ENCODE measurements at regions not wholly inside any gene's neighbourhood (a gene's known extent, or its start where the extent isn't known, plus 50 kb on each side); places are given as distances from the start of the nearest gene placed in this dataset.

DNA sequence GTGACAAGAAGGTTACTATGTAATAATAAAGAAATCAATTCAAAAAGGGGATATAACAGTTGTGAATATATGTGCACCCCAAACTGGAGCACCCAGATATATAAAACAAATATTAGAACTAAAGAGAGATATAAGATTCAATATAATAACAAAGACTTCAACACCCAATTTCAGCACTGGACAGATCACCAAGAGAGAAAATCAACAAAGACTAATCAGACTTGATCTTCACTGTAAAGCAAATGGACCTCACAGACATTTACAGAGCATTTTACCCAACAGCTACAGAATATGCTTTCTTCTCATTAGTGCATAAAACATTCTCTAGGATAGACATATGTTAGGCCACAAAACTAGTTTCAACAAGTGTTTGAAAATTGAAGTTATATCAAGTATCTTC is 287.7 kb downstream of the DSC3 start:
- Histone ChIP-seq H3K4me3 (no peak overlapping the region), H3K4me1 (no peaks in the 10 kb centered on the region), H3K27ac (no peak overlapping the region), H3K9me3 (no peaks in the 10 kb centered on the region), H3K4me2 (no peak overlapping the region)
- POLR2A ChIA-PET = no interaction called here
- ATAC-seq (no peak), FAIRE-seq (no peak), DNase-seq (ENCODE audit: low read depth in 1 of 2, low spot score in 1 of 2) (no peak)
- TF ChIP-seq, protein P1, sequence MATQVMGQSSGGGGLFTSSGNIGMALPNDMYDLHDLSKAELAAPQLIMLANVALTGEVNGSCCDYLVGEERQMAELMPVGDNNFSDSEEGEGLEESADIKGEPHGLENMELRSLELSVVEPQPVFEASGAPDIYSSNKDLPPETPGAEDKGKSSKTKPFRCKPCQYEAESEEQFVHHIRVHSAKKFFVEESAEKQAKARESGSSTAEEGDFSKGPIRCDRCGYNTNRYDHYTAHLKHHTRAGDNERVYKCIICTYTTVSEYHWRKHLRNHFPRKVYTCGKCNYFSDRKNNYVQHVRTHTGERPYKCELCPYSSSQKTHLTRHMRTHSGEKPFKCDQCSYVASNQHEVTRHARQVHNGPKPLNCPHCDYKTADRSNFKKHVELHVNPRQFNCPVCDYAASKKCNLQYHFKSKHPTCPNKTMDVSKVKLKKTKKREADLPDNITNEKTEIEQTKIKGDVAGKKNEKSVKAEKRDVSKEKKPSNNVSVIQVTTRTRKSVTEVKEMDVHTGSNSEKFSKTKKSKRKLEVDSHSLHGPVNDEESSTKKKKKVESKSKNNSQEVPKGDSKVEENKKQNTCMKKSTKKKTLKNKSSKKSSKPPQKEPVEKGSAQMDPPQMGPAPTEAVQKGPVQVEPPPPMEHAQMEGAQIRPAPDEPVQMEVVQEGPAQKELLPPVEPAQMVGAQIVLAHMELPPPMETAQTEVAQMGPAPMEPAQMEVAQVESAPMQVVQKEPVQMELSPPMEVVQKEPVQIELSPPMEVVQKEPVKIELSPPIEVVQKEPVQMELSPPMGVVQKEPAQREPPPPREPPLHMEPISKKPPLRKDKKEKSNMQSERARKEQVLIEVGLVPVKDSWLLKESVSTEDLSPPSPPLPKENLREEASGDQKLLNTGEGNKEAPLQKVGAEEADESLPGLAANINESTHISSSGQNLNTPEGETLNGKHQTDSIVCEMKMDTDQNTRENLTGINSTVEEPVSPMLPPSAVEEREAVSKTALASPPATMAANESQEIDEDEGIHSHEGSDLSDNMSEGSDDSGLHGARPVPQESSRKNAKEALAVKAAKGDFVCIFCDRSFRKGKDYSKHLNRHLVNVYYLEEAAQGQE (IDR thresholded peaks at IDR 0.05) = peak; percentile 48; the same call in 1 of the 2 replicates
- no peak for TF ChIP-seq ESRRA (IDR thresholded peaks at IDR 0.05; ENCODE audit: borderline replicate concordance, low read length)
- CTCF ChIA-PET = no interaction called here

DNA sequence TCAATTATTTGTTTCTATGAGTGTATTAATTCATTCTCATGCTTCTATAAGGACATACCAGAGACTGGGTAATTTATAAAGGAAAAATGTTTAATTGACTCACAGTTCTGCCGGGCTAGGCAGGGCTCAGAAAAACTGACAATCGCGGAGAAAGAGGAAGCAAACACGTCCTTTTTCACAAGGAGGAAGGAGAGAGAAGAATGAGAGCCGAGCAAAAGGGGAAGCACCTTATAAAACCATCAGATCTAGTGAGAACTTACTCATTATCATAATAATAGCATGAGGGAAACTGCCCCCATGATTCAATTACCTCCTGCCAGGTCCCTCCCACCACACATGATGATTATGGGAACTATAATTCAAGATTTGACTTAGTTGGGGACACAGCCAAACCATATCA is 294.0 kb downstream of the DSC3 start:
- FAIRE-seq (no peak), ATAC-seq (no peak), DNase-seq (ENCODE audit: low read depth in 1 of 2, low spot score in 1 of 2) (no peak)
- Histone ChIP-seq H3K27ac (no peak overlapping the region), H3K4me1 (no peaks in the 10 kb centered on the region), H3K4me2 (no peak overlapping the region), H3K9me3 (no peaks in the 10 kb centered on the region), H3K4me3 (no peak overlapping the region)
- CTCF ChIA-PET = no interaction called here
- POLR2A ChIA-PET = no interaction called here
- no peak for TF ChIP-seq RAD21 (conservative IDR thresholded peaks at IDR 0.05 in 1 of 2, IDR thresholded peaks at IDR 0.05 in 1 of 2)
- TF ChIP-seq, protein P2, sequence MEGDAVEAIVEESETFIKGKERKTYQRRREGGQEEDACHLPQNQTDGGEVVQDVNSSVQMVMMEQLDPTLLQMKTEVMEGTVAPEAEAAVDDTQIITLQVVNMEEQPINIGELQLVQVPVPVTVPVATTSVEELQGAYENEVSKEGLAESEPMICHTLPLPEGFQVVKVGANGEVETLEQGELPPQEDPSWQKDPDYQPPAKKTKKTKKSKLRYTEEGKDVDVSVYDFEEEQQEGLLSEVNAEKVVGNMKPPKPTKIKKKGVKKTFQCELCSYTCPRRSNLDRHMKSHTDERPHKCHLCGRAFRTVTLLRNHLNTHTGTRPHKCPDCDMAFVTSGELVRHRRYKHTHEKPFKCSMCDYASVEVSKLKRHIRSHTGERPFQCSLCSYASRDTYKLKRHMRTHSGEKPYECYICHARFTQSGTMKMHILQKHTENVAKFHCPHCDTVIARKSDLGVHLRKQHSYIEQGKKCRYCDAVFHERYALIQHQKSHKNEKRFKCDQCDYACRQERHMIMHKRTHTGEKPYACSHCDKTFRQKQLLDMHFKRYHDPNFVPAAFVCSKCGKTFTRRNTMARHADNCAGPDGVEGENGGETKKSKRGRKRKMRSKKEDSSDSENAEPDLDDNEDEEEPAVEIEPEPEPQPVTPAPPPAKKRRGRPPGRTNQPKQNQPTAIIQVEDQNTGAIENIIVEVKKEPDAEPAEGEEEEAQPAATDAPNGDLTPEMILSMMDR (IDR thresholded peaks at IDR 0.05) = no peak
- TF ChIP-seq HEYL (CRISPR knock-in tag; IDR thresholded peaks at IDR 0.05) = no peak
- TF ChIP-seq SREBF2 (IDR thresholded peaks at IDR 0.05) = no peak
- TF ChIP-seq, protein P3, sequence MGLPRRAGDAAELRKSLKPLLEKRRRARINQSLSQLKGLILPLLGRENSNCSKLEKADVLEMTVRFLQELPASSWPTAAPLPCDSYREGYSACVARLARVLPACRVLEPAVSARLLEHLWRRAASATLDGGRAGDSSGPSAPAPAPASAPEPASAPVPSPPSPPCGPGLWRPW (IDR thresholded peaks at IDR 0.05) = no peak
- WGBS (ENCODE audit: missing lambda C conversion rate) = 5% methylated on average over 5 of the region's 5 CpGs

DNA sequence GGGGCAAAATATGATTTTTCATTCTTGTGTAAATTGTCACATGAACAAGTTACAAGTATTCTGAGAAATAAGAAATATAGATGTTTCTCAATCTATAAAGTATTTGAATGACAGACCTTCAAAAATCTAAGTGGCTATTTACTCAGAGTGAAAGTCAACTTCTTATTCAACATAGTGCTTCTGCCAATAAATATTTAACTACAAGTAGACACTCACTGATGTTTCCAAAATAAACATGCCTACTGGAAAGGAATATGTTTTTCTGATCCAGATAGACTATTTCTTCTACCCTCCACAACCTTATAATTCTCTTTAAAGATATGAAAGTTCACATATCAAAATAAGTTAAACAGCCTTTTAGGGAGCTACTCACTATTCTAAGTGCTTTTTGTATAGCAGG is 296.3 kb downstream of the DSC3 start:
- CTCF ChIA-PET = no interaction called here
- Histone ChIP-seq H3K4me1 (no peaks in the 10 kb centered on the region), H3K27ac (no peak overlapping the region), H3K4me3 (no peak overlapping the region), H3K9me3 (no peaks in the 10 kb centered on the region), H3K4me2 (no peak overlapping the region)
- POLR2A ChIA-PET = no interaction called here
- TF ChIP-seq FOXS1 (CRISPR knock-in tag; IDR thresholded peaks at IDR 0.05) (no peak), FOSB (CRISPR knock-in tag; IDR thresholded peaks at IDR 0.05) (no peak), RNF2 (IDR thresholded peaks at IDR 0.05; ENCODE audit: borderline replicate concordance, low read depth) (no peak), NPAS2 (CRISPR knock-in tag; IDR thresholded peaks at IDR 0.05; ENCODE audit: borderline replicate concordance) (no peak), KDM1A (IDR thresholded peaks at IDR 0.05; ENCODE audit: low read depth) (no peak), NR3C1 (IDR thresholded peaks at IDR 0.05) (no peak), FOSL2 (IDR thresholded peaks at IDR 0.05) (no peak), FOSL2 (CRISPR knock-in tag; IDR thresholded peaks at IDR 0.05) (no peak), ZNF302 (CRISPR knock-in tag; IDR thresholded peaks at IDR 0.05) (no peak), EHMT2 (IDR thresholded peaks at IDR 0.05; ENCODE audit: low read depth) (no peak), CEBPB (IDR thresholded peaks at IDR 0.05) (no peak), POLR2AphosphoS2 (conservative IDR thresholded peaks at IDR 0.05; ENCODE audit: low read length) (no peak), EP300 (IDR thresholded peaks at IDR 0.05) (no peak), CBX2 (IDR thresholded peaks at IDR 0.05; ENCODE audit: borderline replicate concordance, low read depth) (no peak), PHF8 (IDR thresholded peaks at IDR 0.05; ENCODE audit: borderline replicate concordance, low read depth) (no peak)
- TF ChIP-seq, protein P4, sequence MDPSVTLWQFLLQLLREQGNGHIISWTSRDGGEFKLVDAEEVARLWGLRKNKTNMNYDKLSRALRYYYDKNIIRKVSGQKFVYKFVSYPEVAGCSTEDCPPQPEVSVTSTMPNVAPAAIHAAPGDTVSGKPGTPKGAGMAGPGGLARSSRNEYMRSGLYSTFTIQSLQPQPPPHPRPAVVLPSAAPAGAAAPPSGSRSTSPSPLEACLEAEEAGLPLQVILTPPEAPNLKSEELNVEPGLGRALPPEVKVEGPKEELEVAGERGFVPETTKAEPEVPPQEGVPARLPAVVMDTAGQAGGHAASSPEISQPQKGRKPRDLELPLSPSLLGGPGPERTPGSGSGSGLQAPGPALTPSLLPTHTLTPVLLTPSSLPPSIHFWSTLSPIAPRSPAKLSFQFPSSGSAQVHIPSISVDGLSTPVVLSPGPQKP (IDR thresholded peaks at IDR 0.05; ENCODE audit: low read depth, low read length) = no peak
- TF ChIP-seq, protein P3 (IDR thresholded peaks at IDR 0.05) = no peak
- TF ChIP-seq, protein P5, sequence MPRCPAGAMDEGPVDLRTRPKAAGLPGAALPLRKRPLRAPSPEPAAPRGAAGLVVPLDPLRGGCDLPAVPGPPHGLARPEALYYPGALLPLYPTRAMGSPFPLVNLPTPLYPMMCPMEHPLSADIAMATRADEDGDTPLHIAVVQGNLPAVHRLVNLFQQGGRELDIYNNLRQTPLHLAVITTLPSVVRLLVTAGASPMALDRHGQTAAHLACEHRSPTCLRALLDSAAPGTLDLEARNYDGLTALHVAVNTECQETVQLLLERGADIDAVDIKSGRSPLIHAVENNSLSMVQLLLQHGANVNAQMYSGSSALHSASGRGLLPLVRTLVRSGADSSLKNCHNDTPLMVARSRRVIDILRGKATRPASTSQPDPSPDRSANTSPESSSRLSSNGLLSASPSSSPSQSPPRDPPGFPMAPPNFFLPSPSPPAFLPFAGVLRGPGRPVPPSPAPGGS (IDR thresholded peaks at IDR 0.05) = no peak
- no peak for FAIRE-seq
- ATAC-seq = no peak
- DNase-seq (ENCODE audit: low read depth in 1 of 2, low spot score in 1 of 2) = no peak
